Omental fat pad (tissue), 3 donors: ENCODE measurements at regions not wholly inside any gene's neighbourhood (a gene's known extent, or its start where the extent isn't known, plus 50 kb on each side); places are given as distances from the start of the nearest gene placed in this dataset.

Source experiments
- ATAC-seq: fragments of 150-250 bp; one replicate; pipeline ENCODE4 v1.9.1; 2016; ENCODE audit warnings: mild to moderate bottlenecking, moderate library complexity; ENCODE audit not compliant: low FRiP score
- DNase-seq: peaks from one replicate; pipeline ENCODE4 v3.0.0-alpha.2; 2019; ENCODE audit warnings: low spot score
- TF ChIP-seq, protein P1 (sequence below), 3 donors: fragments of 450-650 bp; IDR thresholded peaks; one replicate each; pipeline ENCODE4 v1.5.1; 2016 to 2017; ENCODE audit warnings: antibody characterized with exemption in 3 of 3, mild to moderate bottlenecking in 3 of 3, moderate library complexity in 2 of 3

DNA sequence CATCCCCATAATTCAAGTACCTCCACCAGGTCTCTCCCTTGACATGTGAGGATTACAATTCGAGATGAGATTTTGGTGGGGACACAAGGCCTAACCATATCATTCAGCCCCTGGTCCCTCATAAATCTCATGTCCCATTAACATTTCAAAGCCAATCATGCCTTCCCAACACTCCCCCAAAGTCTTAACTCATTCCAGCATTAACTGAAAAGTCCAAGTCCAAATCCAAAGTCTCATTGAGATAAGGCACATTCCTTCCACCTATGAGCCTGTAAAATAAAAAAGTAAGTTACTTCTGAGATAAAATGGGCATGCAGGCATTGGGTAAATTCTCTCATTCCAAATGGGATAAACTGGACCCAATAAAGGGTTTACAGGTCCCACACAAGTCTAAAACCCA, 849.7 kb downstream of the BCL11A start:
- ATAC-seq = no peak
- TF ChIP-seq, protein P1, sequence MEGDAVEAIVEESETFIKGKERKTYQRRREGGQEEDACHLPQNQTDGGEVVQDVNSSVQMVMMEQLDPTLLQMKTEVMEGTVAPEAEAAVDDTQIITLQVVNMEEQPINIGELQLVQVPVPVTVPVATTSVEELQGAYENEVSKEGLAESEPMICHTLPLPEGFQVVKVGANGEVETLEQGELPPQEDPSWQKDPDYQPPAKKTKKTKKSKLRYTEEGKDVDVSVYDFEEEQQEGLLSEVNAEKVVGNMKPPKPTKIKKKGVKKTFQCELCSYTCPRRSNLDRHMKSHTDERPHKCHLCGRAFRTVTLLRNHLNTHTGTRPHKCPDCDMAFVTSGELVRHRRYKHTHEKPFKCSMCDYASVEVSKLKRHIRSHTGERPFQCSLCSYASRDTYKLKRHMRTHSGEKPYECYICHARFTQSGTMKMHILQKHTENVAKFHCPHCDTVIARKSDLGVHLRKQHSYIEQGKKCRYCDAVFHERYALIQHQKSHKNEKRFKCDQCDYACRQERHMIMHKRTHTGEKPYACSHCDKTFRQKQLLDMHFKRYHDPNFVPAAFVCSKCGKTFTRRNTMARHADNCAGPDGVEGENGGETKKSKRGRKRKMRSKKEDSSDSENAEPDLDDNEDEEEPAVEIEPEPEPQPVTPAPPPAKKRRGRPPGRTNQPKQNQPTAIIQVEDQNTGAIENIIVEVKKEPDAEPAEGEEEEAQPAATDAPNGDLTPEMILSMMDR (IDR thresholded peaks at IDR 0.05) = no peak

DNA sequence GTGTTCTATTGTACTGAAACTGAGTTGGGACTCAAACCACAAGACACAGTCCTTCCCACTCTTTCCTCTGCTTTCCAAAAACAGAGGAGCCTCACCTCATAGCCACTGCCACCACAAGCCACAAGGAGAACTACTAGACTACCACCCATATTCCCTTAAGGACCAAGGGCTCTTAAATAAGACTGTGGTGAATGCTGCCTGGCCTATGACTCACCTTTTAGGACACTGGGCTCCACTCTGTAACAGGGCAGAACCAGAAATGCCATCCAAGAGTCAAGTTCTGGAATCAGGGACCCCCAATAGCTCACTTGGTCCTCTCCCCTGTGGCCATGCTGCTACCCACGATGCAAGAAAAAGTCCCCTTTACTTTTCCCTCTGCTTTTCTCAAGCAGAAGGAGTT, 851.4 kb downstream of the BCL11A start:
- no peak for DNase-seq
- ATAC-seq = no peak
- TF ChIP-seq, protein P1 (IDR thresholded peaks at IDR 0.05) = no peak

More for the DNA sequence above, 849.7 kb downstream of the BCL11A start:
- no peak for DNase-seq

DNA sequence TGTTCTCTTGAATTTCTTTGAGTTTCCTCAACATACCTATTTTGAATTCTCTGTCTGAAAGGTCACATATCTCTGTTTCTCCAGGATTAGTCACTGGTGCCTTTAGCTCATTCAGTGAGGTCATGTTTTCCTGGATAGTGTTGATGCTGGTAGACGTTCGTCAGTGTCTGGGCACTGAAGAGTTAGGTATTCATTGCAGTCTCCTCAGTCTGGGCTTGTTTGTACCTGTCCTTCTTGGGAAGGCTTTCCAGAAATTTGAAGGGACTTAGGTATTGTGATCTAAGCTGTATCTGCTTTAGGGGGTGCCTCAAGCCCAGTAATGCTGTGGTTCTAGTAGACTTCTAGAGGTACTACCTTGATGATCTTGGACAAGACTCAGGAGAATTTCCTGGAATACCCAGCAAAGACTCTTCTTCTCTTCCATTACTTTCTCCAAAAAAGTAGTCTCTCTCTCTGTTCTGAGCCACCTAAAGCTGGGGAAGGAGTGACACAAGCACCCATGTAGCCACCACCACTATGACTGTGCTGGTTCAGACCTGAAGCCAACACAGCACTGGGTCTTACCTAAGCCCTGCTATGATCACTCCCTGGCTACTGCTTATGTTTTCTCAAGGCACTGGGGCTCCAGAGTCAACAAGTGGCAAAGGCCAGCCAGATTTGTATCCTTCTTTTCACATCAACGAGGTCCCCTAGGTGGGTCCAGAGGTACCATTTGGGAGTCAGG, 852.0 kb downstream of the BCL11A start:
- DNase-seq (no peak), ATAC-seq (no peak)
- TF ChIP-seq, protein P1 (IDR thresholded peaks at IDR 0.05) = no peak

DNA sequence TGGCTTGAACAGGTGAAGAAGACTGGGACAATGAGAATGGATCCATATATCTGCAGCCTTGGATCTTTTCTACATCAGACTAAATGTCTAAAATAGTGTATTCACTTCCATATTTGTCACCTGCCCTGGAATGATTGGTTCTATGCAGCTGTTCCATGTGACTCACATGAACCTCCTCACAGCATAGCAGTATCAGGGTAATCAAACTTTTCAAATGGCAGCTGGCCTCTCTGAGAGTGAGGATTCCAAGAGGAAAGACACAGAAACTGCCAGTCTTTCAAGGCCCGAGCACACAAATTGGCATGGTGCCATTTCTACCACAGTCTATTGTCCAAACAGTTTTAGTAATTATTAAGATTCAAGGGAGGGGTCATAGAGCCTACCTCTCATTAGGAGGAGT, 859.3 kb downstream of the BCL11A start:
- DNase-seq (no peak), ATAC-seq (no peak)
- TF ChIP-seq, protein P1 (IDR thresholded peaks at IDR 0.05) = no peak

DNA sequence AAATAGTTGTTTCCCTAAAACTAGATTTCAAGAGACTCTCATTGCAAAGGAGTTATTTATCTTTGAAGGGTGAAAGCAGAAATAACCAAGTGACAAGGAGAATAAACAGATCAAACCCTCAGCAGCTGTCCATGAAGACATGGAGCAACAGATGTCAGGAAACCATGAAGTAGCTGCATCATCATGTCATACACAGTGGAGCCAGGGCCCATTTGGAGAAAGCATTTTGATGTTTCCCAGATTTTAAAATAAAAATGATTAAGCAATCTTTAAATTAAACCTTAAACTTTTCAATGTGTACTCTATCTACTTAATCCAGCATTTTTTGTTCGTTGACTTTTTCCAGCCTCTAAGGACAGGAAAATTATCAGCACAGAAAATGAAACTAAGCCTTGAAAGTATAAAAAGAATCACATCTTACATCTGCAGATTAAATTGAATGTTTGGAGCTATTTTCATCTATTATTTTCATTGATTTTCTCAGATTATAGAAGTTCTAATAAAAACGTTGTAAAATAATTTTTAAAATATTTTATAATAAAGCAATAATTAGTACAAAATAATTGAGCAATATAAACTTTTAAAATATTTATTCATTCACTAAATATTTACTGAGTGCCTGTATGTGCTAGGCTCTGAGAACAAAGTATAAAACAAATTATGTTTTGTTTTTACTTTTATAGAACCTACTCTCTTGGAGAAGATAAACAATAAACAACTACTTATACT, 860.1 kb downstream of the BCL11A start:
- TF ChIP-seq, protein P1 (IDR thresholded peaks at IDR 0.05) = no peak
- ATAC-seq (no peak), DNase-seq (no peak)

DNA sequence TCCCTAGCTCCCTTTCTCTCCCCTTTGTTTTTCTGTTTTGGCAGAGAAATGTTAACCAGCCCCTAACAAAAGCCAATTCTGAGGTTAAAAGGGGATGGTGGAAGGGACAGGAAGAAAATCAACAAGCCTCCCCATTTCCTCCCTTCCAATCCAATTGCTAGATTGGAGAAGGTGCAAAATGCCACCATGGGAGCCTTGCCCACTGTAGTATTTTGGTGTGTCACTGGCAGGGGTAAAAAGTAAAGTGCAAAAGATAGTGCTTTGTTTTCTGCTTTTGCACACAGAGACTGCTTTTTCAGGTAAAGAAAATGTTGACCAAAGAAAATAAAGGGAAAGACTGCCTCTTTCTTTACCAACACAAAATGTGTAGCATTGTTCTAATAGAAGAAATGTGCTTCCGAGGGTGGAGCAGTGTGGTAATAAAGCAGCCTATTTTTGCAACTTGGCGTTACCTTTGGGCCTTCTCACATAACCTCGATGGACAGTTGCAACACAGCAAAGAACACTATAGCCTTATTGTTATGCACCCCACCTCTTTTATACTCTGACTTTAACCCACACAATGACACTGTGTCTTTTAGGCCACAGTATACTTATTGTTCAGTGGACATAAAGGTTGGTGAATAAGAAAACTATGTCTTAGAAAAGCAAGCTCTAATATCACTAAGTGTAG, 861.8 kb downstream of the BCL11A start:
- no peak for ATAC-seq
- TF ChIP-seq, protein P1 (IDR thresholded peaks at IDR 0.05) = no peak
- no peak for DNase-seq
